ENCODE measurements at regions not wholly inside any gene's neighbourhood (a gene's known extent, or its start where the extent isn't known, plus 50 kb on each side); places are given as distances from the start of the nearest gene placed in this dataset.

- Mint-ChIP-seq H3K27me3 (ENCODE audit: low read depth) (peaks cover 28% of the 10 kb centered on the region), H3K27ac (ENCODE audit: unreplicated experiment) (no peak overlapping the region), H3K4me1 (ENCODE audit: low read depth) (no peaks in the 10 kb centered on the region), H3K36me3 (ENCODE audit: low read depth) (peaks cover 2% of the 10 kb centered on the region), H3K9me3 (ENCODE audit: low read depth) (peaks cover 2% of the 10 kb centered on the region), H3K4me3 (ENCODE audit: unreplicated experiment) (no peak overlapping the region)
- no peak for TF ChIP-seq CTCF (IDR thresholded peaks at IDR 0.05)
- no peak for DNase-seq (ENCODE audit: low spot score)
Measured at GRCh38 chr2:56784046-56784445, 600.3 kb downstream of the CCDC85A start.

GRCh38 chr2:56801214-56801613, 617.4 kb downstream of the CCDC85A start:
- Mint-ChIP-seq H3K36me3 (ENCODE audit: low read depth) (no peaks in the 10 kb centered on the region), H3K27ac (ENCODE audit: unreplicated experiment) (no peak overlapping the region), H3K4me1 (ENCODE audit: low read depth) (no peaks in the 10 kb centered on the region), H3K4me3 (ENCODE audit: unreplicated experiment) (no peak overlapping the region), H3K27me3 (ENCODE audit: low read depth) (peaks cover 10% of the 10 kb centered on the region), H3K9me3 (ENCODE audit: low read depth) (no peaks in the 10 kb centered on the region)
- TF ChIP-seq CTCF (IDR thresholded peaks at IDR 0.05) = no peak
- no peak for DNase-seq (ENCODE audit: low spot score)

GRCh38 chr2:56801770-56802169, 618.0 kb downstream of the CCDC85A start:
- no peak for TF ChIP-seq CTCF (IDR thresholded peaks at IDR 0.05)
- H3K4me3 Mint-ChIP-seq (ENCODE audit: unreplicated experiment) = no peak overlapping the region
- H3K4me1 Mint-ChIP-seq (ENCODE audit: low read depth) = no peaks in the 10 kb centered on the region
- H3K27ac Mint-ChIP-seq (ENCODE audit: unreplicated experiment) = no peak overlapping the region
- H3K9me3 Mint-ChIP-seq (ENCODE audit: low read depth) = no peaks in the 10 kb centered on the region
- no peaks in the 10 kb centered on the region for H3K36me3 Mint-ChIP-seq (ENCODE audit: low read depth)
- peaks cover 10% of the 10 kb centered on the region for H3K27me3 Mint-ChIP-seq (ENCODE audit: low read depth)
- no peak for DNase-seq (ENCODE audit: low spot score)

- no peak for DNase-seq (ENCODE audit: low spot score)
- TF ChIP-seq CTCF (IDR thresholded peaks at IDR 0.05) = no peak
- Mint-ChIP-seq H3K9me3 (ENCODE audit: low read depth) (no peaks in the 10 kb centered on the region), H3K4me1 (ENCODE audit: low read depth) (no peaks in the 10 kb centered on the region), H3K27ac (ENCODE audit: unreplicated experiment) (no peak overlapping the region), H3K27me3 (ENCODE audit: low read depth) (peaks cover 12% of the 10 kb centered on the region), H3K36me3 (ENCODE audit: low read depth) (no peaks in the 10 kb centered on the region), H3K4me3 (ENCODE audit: unreplicated experiment) (no peak overlapping the region)
Measured at GRCh38 chr2:56803596-56803995, 619.8 kb downstream of the CCDC85A start.

GRCh38 chr2:56806924-56807323, 623.1 kb downstream of the CCDC85A start:
- Mint-ChIP-seq H3K9me3 (ENCODE audit: low read depth) (peaks cover 3% of the 10 kb centered on the region), H3K4me1 (ENCODE audit: low read depth) (peaks cover 3% of the 10 kb centered on the region), H3K36me3 (ENCODE audit: low read depth) (no peaks in the 10 kb centered on the region), H3K27me3 (ENCODE audit: low read depth) (peaks cover 14% of the 10 kb centered on the region), H3K4me3 (ENCODE audit: unreplicated experiment) (no peak overlapping the region), H3K27ac (ENCODE audit: unreplicated experiment) (no peak overlapping the region)
- DNase-seq (ENCODE audit: low spot score) = no peak
- TF ChIP-seq CTCF (IDR thresholded peaks at IDR 0.05) = no peak
